SK-N-SH (cell line): ENCODE measurements at regions not wholly inside any gene's neighbourhood (a gene's known extent, or its start where the extent isn't known, plus 50 kb on each side); places are given as distances from the start of the nearest gene placed in this dataset.

Experiments
- CTCF ChIA-PET: fragments of 300-600, 350-600 bp; formaldehyde crosslinking; extraction: SDS; loops from one replicate; lab custom pipeline; 2021; lab: Yijun Ruan, JAX
- POLR2A ChIA-PET: fragments of 350-600 bp; sonication (Branson Sonifier 250); formaldehyde crosslinking; extraction: SDS; loops from one replicate; lab custom pipeline; 2020; ENCODE audit warnings: antibody characterized with exemption, inconsistent platforms; lab: Yijun Ruan, JAX
- DNase-seq: peaks from one replicate; pipeline ENCODE4 v3.0.0; 2012
- H2AFZ ChIP-seq: fragments of 200-600 bp; sonication (generic); 2 replicates; pipeline ENCODE4 v1.8.1; 2016; ENCODE audit warnings: antibody characterized with exemption, mild to moderate bottlenecking, low read depth
- H3F3A ChIP-seq: fragments of 200-600 bp; sonication (generic); replicated peaks from 2 replicates; pipeline ENCODE3; 2016; ENCODE audit warnings: antibody characterized with exemption, mild to moderate bottlenecking; ENCODE audit not compliant: insufficient read depth
- H3K27ac ChIP-seq, 2 experiments: fragments of 200-500 bp in 1 of 2; fragments of 200-600 bp in 1 of 2; sonication (Bioruptor generic) in 1 of 2; sonication (generic), shearing (Covaris generic) in 1 of 2; 2 replicates each; pipeline versions ENCODE4 v1.5.1 to v1.6.1; 2014 to 2016; ENCODE audit warnings: low read depth in 2 of 2, inconsistent platforms in 1 of 2, low read length in 1 of 2, mild to moderate bottlenecking in 1 of 2, mixed read lengths in 1 of 2
- H3K27me3 ChIP-seq: fragments of 200-600 bp; sonication (generic), shearing (Covaris generic); 2 replicates; pipeline ENCODE4 v1.6.1; 2016; ENCODE audit warnings: mixed run types; ENCODE audit not compliant: insufficient read depth
- H3K36me3 ChIP-seq, 2 experiments: fragments of 200-500 bp in 1 of 2; fragments of 200-600 bp in 1 of 2; sonication (Bioruptor generic) in 1 of 2; sonication (generic) in 1 of 2; replicated peaks in 1 of 2; 2 replicates each; pipeline versions ENCODE3 to v1.5.1; 2014 to 2016; ENCODE audit warnings: low read length in 1 of 2, mild to moderate bottlenecking in 1 of 2; ENCODE audit not compliant: insufficient read depth in 2 of 2, control insufficient read depth in 1 of 2
- H3K4me1 ChIP-seq, 2 experiments: fragments of 200-500 bp in 1 of 2; fragments of 200-600 bp in 1 of 2; sonication (Bioruptor generic) in 1 of 2; sonication (generic), shearing (Covaris generic) in 1 of 2; 2 replicates each; pipeline versions ENCODE4 v1.5.1 to v1.6.1; 2014 to 2016; ENCODE audit warnings: low read depth in 1 of 2, low read length in 1 of 2, mixed run types in 1 of 2; ENCODE audit not compliant: insufficient read depth in 2 of 2, control insufficient read depth in 1 of 2
- H3K4me2 ChIP-seq: fragments of 200-600 bp; sonication (generic), shearing (Covaris generic); 2 replicates; pipeline ENCODE4 v1.6.1; 2017; ENCODE audit warnings: mixed run types
- H3K4me3 ChIP-seq, 2 experiments: fragments of 200-500 bp in 1 of 2; fragments of 200-600 bp in 1 of 2; sonication (Bioruptor generic) in 1 of 2; sonication (generic), shearing (Covaris generic) in 1 of 2; 2 replicates each; pipeline versions ENCODE4 v1.5.1 to v1.8.1; 2014 to 2016; ENCODE audit warnings: low read depth in 2 of 2, inconsistent platforms in 1 of 2, low read length in 1 of 2, mild to moderate bottlenecking in 1 of 2, mixed read lengths in 1 of 2, moderate library complexity in 1 of 2
- H3K79me2 ChIP-seq: fragments of 200-600 bp; sonication (generic); 2 replicates; pipeline ENCODE4 v1.8.1; 2017; ENCODE audit warnings: mild to moderate bottlenecking; ENCODE audit not compliant: insufficient read depth
- H3K9ac ChIP-seq: fragments of 200-600 bp; sonication (generic); 2 replicates; pipeline ENCODE4 v1.6.1; 2017; ENCODE audit warnings: mixed run types
- H3K9me2 ChIP-seq: fragments of 200-600 bp; sonication (generic); 2 replicates; pipeline ENCODE4 v1.6.1; 2017; ENCODE audit warnings: mixed run types
- H3K9me3 ChIP-seq: fragments of 200-600 bp; sonication (generic); 2 replicates; pipeline ENCODE4 v1.6.1; 2017; ENCODE audit warnings: mixed run types, mild to moderate bottlenecking, moderate library complexity
- H4K20me1 ChIP-seq: fragments of 200-600 bp; sonication (generic); 2 replicates; pipeline ENCODE4 v1.6.1; 2017; ENCODE audit warnings: mild to moderate bottlenecking, mixed run types; ENCODE audit not compliant: insufficient read depth
- CTCF ChIP-seq: fragments of 200-600 bp; sonication (generic); IDR thresholded peaks from 2 replicates; pipeline ENCODE4 v1.6.1; 2017; ENCODE audit warnings: antibody characterized with exemption, mild to moderate bottlenecking, moderate library complexity
- IRF3 ChIP-seq: fragments of 150-350 bp; IDR thresholded peaks from 2 replicates; pipeline ENCODE4 v1.6.1; 2016; ENCODE audit warnings: mild to moderate bottlenecking, low read depth, low read length
- MAX ChIP-seq: IDR thresholded peaks from 2 replicates; pipeline ENCODE4 v1.4.0; 2012; ENCODE audit warnings: low read depth
- NRF1 ChIP-seq: IDR thresholded peaks from 2 replicates; pipeline ENCODE4 v1.6.1; 2012; ENCODE audit warnings: low read depth, mild to moderate bottlenecking, low read length
- REST ChIP-seq: IDR thresholded peaks from 2 replicates; pipeline ENCODE4 v1.6.1; 2012; ENCODE audit warnings: mild to moderate bottlenecking, low read depth, low read length, moderate library complexity
- ZBTB33 ChIP-seq: IDR thresholded peaks from 2 replicates; pipeline ENCODE4 v1.4.0; 2012; ENCODE audit warnings: low read depth, borderline replicate concordance
- WGBS: methylation state at CpG from one replicate; pipeline ENCODE4 v1.1.6; 2017; ENCODE audit warnings: low lambda C conversion rate; 5-methylcytosine and 5-hydroxymethylcytosine counted together

GRCh38 chr20:36091561-36092397 lies 62.8 kb upstream of the EPB41L1 start:
- H4K20me1 ChIP-seq: no peaks in the 10 kb centered on the region
- H3K9ac ChIP-seq: no peak overlapping the region
- no peak for DNase-seq
- peaks cover 6% of the 10 kb centered on the region for H3F3A ChIP-seq
- H3K79me2 ChIP-seq: no peaks in the 10 kb centered on the region
- POLR2A ChIA-PET: no interaction called here
- no peak for TF ChIP-seq MAX
- no peak for TF ChIP-seq ZBTB33
- no peak for TF ChIP-seq IRF3
- no peak for TF ChIP-seq NRF1
- TF ChIP-seq CTCF: no peak
- TF ChIP-seq REST: no peak
- 68% methylated on average over 18 of the region's 42 CpGs for WGBS
- peaks cover 0 to 4% of the 10 kb centered on the region in 2 experiments; a peak in 1 of 4 replicates for H3K4me1 ChIP-seq
- peak overlapping the region; percentile 60 to 70; a peak in 3 of 4 replicates for H3K4me3 ChIP-seq
- no peaks in the 10 kb centered on the region for H3K9me2 ChIP-seq
- no peaks in the 10 kb centered on the region for H3K9me3 ChIP-seq
- peak overlapping the region; percentile 95; the same call in 1 of the 2 replicates for H3K4me2 ChIP-seq
- CTCF ChIA-PET: interaction anchor here (1.2 to 1.8 kb wide), 3 partner anchors 16 to 99 kb away, joined by 3 to 7 read pairs (median 6); no protein-coding TSS in a partner anchor
- H3K27ac ChIP-seq: no peak overlapping the region
- H2AFZ ChIP-seq: no peak overlapping the region
- peaks cover 24% of the 10 kb centered on the region; the same call in 1 of the 2 replicates for H3K27me3 ChIP-seq
- no peaks in the 10 kb centered on the region for H3K36me3 ChIP-seq
